ENCODE measurements at regions not wholly inside any gene's neighbourhood (a gene's known extent, or its start where the extent isn't known, plus 50 kb on each side); places are given as distances from the start of the nearest gene placed in this dataset.

DNA sequence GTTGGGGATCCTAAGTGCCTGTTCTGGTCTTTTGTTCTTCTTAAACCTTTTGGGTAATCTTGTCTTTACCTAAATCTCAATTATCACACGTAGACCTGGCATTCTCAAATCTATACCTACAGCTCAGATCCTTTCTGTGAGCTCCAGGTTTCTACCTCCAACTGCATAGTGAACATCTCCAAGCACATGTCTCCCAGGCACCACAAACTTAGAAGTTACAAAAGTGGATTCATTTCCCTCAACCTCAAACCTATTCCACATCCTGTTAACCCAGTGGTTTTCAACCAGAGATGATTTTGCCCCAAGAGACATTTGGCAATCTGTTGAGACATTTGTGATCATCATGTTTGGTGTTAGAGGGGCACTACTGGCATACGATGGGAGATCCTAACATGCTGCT lies 183.5 kb downstream of the TENT5A start:
- Histone ChIP-seq H3K27ac (ENCODE audit: low read depth, low read length, poor library complexity, severe bottlenecking) (no peak overlapping the region), H4K20me1 (ENCODE audit: insufficient read depth, low read length) (no peaks in the 10 kb centered on the region), H2AFZ (ENCODE audit: low read length) (no peak overlapping the region), H3K4me1 (ENCODE audit: insufficient read depth, low read length, poor library complexity, severe bottlenecking) (no peaks in the 10 kb centered on the region), H3K9me3 (ENCODE audit: low read length) (no peaks in the 10 kb centered on the region), H3K4me3 (ENCODE audit: low read depth, low read length, poor library complexity, severe bottlenecking) (no peak overlapping the region), H3K4me2 (ENCODE audit: low read length) (no peak overlapping the region), H3K9me2 (ENCODE audit: insufficient read depth, low read length) (no peaks in the 10 kb centered on the region), H3K79me2 (ENCODE audit: insufficient read depth, low read depth, low read length) (no peaks in the 10 kb centered on the region), H3K36me3 (ENCODE audit: insufficient read depth, low read length) (no peaks in the 10 kb centered on the region)
- no peak for DNase-seq (ENCODE audit: low spot score)
- TF ChIP-seq, protein P1, sequence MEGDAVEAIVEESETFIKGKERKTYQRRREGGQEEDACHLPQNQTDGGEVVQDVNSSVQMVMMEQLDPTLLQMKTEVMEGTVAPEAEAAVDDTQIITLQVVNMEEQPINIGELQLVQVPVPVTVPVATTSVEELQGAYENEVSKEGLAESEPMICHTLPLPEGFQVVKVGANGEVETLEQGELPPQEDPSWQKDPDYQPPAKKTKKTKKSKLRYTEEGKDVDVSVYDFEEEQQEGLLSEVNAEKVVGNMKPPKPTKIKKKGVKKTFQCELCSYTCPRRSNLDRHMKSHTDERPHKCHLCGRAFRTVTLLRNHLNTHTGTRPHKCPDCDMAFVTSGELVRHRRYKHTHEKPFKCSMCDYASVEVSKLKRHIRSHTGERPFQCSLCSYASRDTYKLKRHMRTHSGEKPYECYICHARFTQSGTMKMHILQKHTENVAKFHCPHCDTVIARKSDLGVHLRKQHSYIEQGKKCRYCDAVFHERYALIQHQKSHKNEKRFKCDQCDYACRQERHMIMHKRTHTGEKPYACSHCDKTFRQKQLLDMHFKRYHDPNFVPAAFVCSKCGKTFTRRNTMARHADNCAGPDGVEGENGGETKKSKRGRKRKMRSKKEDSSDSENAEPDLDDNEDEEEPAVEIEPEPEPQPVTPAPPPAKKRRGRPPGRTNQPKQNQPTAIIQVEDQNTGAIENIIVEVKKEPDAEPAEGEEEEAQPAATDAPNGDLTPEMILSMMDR (conservative IDR thresholded peaks at IDR 0.05; ENCODE audit: low read length) = no peak
- no peak for TF ChIP-seq EZH2phosphoT487 (IDR thresholded peaks at IDR 0.05; ENCODE audit: borderline replicate concordance, low read depth, low read length)
- ChIA-PET CTCF (ENCODE audit: unreplicated experiment) (no interaction called here), POLR2A (interaction anchor here (0.6 to 1.1 kb wide), 2 partner anchors 18 to 265 kb away, joined by 3 to 6 read pairs; no protein-coding TSS in a partner anchor)
- intact Hi-C loops (cut with micrococcal nuclease; ENCODE audit: unreplicated experiment) = no loop called here
- BruUV-seq (replicated peaks) = no TSS peak

DNA sequence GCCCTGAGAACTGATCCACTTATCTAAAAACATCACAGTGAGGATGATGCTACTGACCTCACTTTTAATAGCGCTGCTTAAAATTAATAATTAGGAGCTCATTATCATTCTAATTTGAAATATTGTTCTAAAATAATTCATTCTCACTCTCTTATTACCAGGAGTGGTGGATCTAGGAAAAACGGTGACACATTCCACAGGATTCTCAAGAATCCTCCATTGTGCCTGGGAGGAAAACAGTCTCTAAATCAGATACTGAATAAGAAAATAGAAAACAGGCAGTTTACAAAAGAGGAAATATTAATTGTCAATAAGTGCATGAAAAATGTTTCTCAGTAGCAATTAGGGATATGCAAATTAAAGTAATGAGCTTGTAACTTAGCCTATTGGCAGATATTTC lies 187.4 kb downstream of the TENT5A start:
- no peaks in the 10 kb centered on the region for H3K9me2 ChIP-seq (ENCODE audit: insufficient read depth, low read length)
- intact Hi-C loops (cut with micrococcal nuclease; ENCODE audit: unreplicated experiment) = no loop called here
- H3K4me3 ChIP-seq (ENCODE audit: low read depth, low read length, poor library complexity, severe bottlenecking) = no peak overlapping the region
- TF ChIP-seq, protein P1 (conservative IDR thresholded peaks at IDR 0.05; ENCODE audit: low read length) = no peak
- TF ChIP-seq EZH2phosphoT487 (IDR thresholded peaks at IDR 0.05; ENCODE audit: borderline replicate concordance, low read depth, low read length) = no peak
- ChIA-PET CTCF (ENCODE audit: unreplicated experiment) (no interaction called here), POLR2A (interaction anchor here (0.5 to 0.6 kb wide), 2 partner anchors 70 to 296 kb away, joined by 3 to 4 read pairs; no protein-coding TSS in a partner anchor)
- H3K4me1 ChIP-seq (ENCODE audit: insufficient read depth, low read length, poor library complexity, severe bottlenecking) = no peaks in the 10 kb centered on the region
- no peak overlapping the region for H2AFZ ChIP-seq (ENCODE audit: low read length)
- H3K9me3 ChIP-seq (ENCODE audit: low read length) = no peaks in the 10 kb centered on the region
- no TSS peak for BruUV-seq (replicated peaks)
- no peak overlapping the region for H3K4me2 ChIP-seq (ENCODE audit: low read length)
- DNase-seq (ENCODE audit: low spot score) = no peak
- no peaks in the 10 kb centered on the region for H3K79me2 ChIP-seq (ENCODE audit: insufficient read depth, low read depth, low read length)
- no peaks in the 10 kb centered on the region for H4K20me1 ChIP-seq (ENCODE audit: insufficient read depth, low read length)
- H3K27ac ChIP-seq (ENCODE audit: low read depth, low read length, poor library complexity, severe bottlenecking) = no peak overlapping the region
- no peaks in the 10 kb centered on the region for H3K36me3 ChIP-seq (ENCODE audit: insufficient read depth, low read length)

DNA sequence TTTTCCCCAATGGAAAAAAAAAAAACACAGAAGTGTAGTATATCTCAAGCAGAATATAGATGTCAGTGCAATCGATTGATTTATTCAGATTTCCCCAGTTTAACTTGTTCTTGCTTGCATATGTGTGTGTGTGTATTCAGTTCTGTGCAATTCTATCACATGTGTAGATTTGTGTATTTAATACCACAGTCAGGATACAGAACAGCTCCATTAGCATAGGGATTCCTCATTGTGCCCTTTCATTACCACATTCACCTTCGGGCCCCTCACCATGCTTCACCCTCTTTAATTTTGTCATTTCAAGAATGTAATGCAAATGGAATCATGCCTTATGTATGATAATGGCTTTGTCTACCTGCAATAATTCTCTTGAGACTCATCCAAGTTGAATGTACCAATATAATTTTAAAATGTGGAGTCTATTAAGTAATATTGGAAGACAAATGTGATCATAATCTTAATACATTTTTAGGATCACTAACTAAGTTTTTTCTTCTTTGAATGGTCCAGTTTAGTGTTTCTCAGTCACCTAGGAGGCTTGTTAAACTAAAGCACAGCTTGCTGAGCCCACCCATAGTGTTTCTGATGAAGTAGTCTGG lies 187.9 kb downstream of the TENT5A start:
- POLR2A ChIA-PET = interaction anchor here (0.6 kb wide), 1 partner anchor 70 kb away, joined by 4 read pairs; no protein-coding TSS in a partner anchor
- CTCF ChIA-PET (ENCODE audit: unreplicated experiment) = no interaction called here
- no peaks in the 10 kb centered on the region for H3K79me2 ChIP-seq (ENCODE audit: insufficient read depth, low read depth, low read length)
- no peak overlapping the region for H3K27ac ChIP-seq (ENCODE audit: low read depth, low read length, poor library complexity, severe bottlenecking)
- no peak for DNase-seq (ENCODE audit: low spot score)
- TF ChIP-seq, protein P1 (conservative IDR thresholded peaks at IDR 0.05; ENCODE audit: low read length) = no peak
- TF ChIP-seq EZH2phosphoT487 (IDR thresholded peaks at IDR 0.05; ENCODE audit: borderline replicate concordance, low read depth, low read length) = no peak
- no TSS peak for BruUV-seq (replicated peaks)
- H3K4me2 ChIP-seq (ENCODE audit: low read length) = no peak overlapping the region
- H3K9me2 ChIP-seq (ENCODE audit: insufficient read depth, low read length) = no peaks in the 10 kb centered on the region
- H2AFZ ChIP-seq (ENCODE audit: low read length) = no peak overlapping the region
- H3K4me3 ChIP-seq (ENCODE audit: low read depth, low read length, poor library complexity, severe bottlenecking) = no peak overlapping the region
- intact Hi-C loops (cut with micrococcal nuclease; ENCODE audit: unreplicated experiment) = no loop called here
- no peaks in the 10 kb centered on the region for H4K20me1 ChIP-seq (ENCODE audit: insufficient read depth, low read length)
- no peaks in the 10 kb centered on the region for H3K36me3 ChIP-seq (ENCODE audit: insufficient read depth, low read length)
- H3K4me1 ChIP-seq (ENCODE audit: insufficient read depth, low read length, poor library complexity, severe bottlenecking) = no peaks in the 10 kb centered on the region
- H3K9me3 ChIP-seq (ENCODE audit: low read length) = no peaks in the 10 kb centered on the region
